DMS 273 treated with DMSO at 0.1 percent for 48 hours (cell line): ENCODE measurements at regions not wholly inside any gene's neighbourhood (a gene's known extent, or its start where the extent isn't known, plus 50 kb on each side); places are given as distances from the start of the nearest gene placed in this dataset.

Experiments
- DNase-seq: peaks from one replicate; lab custom pipeline; 2025; lab: John Stamatoyannopoulos, UW

DNA sequence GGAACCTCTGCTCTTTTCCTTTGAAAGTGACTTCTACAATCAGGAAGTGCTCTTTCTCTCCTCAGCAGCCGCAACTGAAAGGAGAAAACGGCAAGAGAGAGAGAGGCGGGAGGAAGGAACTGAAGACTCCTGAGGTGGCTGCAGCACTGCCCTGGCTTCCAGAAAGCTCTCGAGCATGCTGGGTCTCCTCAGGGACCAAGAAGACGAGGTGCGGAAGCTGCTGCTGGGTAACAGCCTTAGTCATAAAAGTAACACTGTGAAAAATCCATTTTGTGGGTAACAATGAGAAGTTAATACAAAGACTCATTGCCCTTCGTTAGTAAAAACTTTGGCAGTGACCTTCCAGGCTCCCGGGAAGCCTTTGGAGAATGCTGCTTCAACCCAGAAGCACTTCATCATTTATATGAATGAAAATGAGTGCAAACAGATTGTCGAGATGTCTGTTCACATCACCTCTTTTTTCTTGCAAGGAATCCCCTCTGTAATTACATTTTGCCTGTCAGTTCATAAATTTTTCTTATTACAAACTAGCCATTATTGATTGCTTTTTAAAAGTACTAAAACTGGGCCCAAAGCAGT is 473.4 kb downstream of the SOX6 start:
- DNase-seq, result no peak

DNA sequence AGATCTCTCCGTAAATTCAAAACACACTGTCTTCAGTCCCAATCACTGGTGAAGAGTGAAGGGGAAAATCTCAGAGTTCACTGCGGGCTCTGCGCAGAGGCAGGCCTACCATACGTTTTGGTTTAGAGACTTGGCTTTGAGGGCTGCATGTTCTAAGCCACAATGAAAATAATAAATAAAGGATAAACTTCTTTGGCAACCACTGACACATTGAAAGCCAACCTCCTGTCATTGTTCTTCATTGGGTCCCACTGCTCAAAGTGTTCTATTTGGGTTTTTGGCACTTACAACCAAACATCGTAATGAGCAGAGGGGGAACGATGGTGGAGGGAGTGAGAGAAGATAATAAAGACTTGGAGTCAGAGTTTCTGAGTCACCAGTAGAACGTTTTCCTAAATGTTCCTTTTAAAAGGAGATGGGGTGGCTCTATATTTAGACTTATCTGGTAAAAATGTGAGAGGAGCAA is 472.9 kb downstream of the SOX6 start:
- no peak for DNase-seq

DNA sequence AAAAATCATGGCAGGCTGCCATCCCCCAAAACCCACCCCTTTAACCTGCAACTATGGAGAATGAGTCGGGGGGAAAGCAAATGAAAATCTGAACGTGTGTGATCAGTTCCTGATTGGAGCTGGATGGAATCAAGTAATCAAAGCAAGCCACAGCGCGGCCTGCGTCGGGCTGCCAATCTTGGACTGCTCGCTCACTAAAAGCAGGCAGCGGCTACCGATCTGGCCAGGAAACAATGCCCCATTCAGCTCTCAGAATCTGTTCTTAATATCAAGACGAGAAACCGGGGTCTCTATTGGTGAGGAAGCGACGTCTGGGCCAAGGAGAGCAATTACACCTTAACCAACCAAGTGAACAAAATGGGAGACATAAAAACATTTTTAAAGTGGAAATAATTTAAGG is 472.2 kb downstream of the SOX6 start:
- DNase-seq, result no peak

DNA sequence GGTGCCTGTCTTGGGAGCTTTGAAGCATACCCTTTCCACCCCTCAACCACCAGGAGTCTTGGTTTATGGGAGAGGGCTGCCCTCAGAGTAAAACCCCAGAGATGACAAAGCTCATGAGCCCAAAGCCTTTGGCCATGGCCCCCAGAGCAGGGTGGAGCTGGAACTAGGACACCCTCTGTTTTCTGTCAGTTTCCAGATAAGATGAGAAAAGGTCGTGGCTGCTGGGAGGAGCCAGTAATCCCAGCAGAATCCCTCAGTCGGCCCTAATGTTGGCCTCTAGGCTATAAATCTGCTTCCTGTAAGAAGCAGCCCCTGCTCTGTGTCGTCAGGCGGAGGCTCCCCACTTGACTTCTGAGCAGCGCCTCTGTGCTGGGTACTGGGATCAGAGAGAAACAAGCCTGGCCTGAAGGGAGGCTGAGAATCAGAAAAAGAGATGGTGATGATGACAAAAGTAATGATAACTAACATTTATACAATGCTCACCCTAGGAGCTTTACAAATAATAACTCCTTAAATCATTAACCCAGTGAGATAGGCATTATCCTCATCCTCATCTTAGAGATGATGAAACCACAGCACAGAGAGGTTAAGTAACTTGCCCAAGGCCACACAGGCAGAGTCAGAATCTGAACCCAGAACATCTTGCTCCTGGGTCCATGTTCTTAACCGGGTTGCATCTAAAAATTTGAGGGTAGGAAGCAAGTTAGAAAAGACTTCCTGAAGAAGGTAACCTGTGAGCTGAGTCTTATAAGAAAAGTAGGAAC is 471.4 kb downstream of the SOX6 start:
- no peak for DNase-seq

DNA sequence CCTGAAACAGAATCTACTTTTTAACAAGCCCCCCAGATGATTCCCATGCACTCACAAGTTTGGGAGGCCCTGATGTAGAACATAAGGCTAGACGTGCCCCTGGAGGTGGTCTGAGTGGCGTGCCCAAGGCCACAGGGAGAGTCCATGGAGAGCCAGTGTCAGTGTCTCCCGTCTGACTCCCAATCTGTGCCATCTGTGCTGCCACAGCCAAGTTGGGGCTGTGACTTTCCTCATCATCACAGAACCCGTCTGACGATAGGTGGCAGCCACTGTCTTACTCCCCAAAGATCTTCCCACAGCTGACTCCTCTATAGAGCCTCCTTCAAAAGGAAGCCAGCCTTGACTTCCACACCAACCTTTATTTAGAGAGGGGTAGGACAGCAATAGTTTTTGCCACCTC is 470.5 kb downstream of the SOX6 start:
- no peak for DNase-seq

DNA sequence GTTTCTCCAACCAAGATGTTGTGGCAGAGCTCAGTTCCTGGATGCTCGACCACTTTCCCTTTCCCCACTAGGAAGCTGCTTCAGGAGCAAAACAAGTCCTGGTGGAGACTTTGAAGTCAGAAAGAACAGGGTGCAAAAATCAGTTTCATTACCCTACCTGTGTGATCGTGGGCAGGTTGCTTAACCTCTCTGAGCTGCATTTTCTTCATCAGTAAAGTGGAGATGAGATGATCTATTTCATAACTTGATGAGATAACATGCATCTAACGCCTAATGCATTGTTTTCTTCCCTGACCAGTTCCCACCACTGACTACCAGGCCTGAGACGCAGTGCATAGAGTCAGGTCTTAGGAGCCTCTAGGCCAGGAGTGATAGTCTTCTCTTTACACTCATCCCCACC is 470.0 kb downstream of the SOX6 start:
- DNase-seq, result no peak

DNA sequence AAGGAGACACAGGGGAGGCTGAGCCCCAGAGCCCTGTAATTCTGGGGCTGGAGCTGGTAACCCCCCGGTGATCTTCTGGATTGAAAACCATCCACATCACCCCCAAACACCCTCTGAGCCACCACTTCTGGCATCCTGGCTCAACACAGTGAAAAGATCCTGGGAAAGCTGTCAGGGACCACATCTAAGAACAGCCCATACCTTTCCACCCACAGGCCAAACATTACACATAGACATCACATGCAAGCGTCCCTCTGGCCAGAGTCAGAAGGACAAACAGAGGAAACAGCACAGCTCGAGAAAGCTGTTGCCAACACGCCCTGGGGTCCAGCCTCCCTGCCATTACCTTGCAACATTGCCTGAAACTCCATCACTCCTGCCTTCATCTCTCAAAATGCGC is 469.5 kb downstream of the SOX6 start:
- DNase-seq, result no peak

DNA sequence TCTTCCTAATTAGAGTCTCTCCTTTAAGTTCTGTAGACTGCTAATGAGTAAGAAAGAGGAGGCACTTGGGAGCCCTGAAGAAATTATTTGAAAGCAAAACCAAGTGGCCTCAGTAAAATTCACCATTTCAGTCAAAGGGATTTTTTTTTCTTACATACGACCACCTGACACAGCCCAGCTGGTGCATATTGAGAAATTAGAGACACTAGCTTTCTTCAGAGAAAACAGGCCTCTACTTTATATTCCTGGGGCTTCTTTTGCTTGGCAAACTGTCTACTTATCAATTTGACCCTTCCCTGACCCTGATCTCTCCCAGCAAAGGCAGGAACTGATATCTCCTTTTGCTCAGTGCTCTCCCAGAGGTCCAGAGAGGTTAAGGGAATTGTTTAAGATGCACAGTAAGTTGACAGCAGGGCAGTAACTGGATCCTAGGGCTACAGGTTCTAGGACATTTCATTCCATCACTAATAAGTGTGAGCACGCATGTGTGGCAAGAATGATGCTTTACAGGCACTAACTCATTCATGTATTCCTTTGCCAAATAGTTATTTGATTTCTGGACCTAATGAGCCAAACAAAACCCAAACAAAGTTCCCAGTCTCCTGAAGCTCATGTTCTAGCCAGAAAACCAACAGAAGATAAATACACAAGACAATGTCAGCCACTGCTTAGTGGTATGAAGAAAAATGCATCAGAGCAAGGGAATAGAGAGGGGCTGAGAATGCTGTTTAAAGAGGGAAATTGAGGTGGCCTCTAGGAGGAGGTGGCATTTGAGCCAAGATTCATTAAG is 467.6 kb downstream of the SOX6 start:
- no peak for DNase-seq

DNA sequence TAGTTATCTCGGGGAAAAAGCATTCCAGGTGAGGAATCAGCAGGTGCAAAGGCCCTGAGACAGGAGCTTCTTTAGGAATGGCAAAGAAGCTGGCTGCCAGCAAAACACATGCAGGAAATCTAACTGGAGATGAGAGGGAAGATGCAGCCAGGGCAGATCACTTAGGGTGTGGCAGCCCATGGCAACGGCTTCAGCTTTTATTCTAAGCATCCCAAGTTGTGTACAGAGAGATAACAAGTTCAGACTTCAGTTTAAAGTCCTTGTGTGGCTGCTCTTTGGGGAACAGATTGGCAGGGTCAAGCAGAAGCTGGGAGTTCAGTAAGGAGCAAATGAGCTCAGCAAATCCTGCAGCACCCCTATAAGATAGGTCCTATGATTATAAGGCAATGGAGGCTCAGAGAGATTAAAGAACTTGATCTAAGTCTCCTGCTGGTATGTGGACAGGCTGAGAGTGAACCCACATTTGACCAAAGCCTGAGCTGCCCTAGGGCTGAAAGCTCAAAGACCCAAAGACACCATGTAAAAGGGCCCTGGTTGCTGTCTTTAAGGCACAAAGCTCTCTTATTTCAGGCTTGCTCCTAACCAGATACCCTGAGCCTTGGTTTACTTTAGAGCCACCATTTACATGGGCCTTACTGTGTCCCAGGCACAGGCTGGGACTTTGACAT is 466.8 kb downstream of the SOX6 start:
- no peak for DNase-seq

DNA sequence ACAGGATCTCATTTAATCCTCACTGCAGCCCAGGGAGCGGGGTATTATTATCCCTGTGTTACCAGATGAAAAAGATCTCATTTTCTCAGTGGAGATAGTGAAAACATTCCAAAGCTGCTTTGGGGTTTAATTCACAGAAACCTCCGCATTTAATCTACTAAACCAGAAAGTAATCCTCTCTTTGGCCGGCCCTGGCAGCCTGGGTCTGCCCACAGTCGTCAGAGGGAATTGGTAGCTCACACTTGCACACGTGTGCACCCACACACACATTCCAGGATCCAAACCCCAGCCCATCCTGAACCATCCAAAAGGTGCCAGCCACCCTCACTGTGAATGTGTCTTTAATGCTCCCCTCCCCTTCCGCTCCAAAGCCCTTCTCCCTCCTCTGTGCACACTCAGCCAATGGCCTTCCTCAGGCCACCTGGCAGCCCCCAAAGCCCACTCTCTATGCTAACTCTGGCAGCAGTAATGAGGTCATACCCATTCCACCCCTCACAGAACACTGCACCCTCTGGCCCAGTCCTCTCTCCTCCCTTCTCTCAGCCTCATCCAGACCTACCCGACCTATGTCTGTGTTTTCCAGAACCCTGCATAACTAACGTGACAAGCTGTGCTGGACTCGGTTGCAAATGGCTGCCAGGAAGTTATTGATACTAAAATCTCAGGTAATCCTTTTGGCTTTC is 466.2 kb downstream of the SOX6 start:
- no peak for DNase-seq

DNA sequence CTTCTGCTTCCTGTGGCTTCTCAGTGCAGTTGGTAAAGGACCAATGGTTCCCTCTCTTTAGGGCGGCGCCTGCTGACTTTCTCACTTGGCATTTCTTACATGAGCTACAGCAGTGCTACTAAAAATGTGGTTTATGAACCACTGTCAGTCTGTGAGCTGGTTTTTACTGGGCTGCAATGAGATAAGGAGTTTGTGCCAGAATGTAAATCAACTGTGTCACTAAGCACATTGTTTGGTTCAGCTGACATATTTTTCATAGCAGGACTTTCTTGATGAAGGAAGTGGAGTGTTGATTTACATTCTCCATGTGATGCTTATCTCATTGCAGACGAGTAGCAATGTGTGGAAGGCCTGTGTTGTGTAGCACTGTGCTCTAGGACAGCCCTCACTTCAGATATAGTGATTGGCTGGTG is 463.3 kb downstream of the SOX6 start:
- DNase-seq, result no peak

DNA sequence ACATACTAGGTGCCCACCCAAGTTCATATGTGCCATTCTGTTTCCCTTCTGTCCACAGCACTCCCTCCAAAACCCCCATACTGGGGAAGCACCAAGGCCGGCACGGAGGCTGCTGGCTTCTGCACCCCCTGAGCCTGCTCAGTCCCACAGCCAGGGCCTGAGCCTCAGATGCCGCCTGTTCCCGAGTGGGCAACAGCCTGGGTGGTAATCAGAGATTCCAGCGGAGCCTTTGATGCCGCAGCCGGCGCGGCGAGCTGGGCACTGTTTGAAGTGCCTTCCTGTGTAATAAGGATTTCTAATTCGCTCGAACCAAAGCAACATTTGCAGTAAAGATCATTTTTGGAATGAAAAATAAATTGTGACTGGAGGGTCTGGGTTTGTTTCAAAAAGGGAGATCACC is 460.3 kb downstream of the SOX6 start:
- no peak for DNase-seq

DNA sequence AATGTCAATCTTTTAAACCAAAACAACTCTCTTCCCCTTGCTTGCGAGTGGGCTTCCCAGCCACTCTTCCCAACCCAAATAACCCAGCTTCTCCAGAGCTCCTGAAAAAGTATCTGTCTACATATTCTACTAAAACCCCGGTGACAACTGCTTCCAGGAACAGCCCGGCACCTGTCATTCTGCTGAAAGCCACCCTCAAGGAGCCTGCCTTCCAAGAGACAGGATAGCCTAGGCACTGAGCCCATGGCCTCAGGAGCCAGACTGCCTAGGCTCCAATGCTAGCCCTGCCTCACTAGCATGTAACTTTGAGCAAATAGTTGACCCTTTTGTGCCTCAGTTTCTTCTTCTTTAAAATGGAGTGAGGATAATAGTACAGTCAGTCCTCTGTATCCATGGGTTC is 459.8 kb downstream of the SOX6 start:
- no peak for DNase-seq

DNA sequence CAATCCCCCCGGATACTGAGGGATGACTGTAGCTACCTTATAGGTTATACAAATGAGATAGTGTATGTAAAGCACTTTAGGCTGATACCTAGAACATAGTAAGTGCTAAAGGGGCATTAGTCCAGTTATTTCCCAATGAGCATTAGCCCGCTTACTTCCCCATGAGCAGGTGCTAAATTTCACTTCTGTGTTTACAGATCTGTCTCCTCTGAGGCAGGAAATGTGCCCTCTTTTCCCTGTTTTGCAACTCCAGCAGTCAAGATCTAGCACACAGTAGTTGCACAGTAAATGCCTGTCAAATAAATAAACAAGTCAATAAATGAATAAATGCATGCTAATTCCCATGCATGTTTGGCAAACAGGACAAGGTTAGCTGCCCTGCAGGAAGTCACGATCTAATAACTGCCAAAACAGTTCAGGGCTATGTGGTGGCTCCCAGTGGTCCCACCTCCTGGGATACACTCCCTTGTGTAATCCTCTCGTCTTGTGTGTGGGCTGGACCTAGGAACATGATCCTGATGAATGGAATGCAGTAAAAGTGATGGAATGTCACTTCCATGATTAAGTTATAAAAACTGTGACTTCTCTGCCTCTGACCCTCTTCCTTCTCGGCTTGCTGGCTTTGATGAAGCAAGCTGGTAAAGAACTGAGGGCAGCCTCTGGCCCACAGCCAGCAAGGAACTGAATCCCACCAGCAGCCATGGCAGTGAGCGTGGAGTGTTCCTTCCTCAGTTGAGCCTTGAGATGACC is 459.0 kb downstream of the SOX6 start:
- no peak for DNase-seq

DNA sequence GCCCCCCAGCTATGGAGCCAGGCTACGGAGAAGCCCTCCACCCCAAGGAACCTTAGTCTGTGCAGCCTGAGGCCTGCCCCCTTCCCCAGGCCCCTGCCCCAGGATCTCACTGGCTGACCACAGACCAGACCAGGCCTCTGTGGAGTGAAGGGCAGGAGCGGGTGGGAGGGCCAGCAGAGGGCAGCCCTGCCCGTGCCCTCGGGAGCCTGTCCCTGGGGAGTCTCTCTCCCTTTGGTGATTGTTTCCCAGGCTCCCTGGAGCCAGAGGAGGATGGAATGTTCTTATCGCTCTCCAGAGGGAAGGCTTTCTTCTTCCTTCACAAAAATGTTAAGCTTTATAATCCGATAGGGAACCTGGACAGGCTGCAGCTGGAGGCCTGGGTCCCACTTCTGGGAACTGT is 455.3 kb downstream of the SOX6 start:
- DNase-seq, result no peak

DNA sequence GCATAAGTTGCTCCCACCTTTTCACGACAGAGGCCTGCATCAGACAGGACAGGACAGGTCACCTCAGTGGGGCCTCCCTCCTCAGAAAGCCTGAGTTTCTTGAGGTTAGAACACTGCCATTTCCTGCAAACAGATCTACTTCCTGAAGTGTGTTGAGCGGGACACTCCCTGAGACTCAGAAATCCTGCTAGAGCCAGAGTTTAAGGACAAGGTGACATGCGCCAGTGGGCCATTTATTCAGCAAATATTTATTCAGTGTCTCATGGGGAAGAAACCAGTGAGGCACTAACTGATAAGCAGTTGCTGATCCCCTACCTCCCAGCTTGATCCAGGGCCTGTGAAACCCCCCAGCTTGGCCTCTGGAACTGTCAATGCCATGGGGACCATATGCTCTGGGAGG is 454.6 kb downstream of the SOX6 start:
- no peak for DNase-seq

DNA sequence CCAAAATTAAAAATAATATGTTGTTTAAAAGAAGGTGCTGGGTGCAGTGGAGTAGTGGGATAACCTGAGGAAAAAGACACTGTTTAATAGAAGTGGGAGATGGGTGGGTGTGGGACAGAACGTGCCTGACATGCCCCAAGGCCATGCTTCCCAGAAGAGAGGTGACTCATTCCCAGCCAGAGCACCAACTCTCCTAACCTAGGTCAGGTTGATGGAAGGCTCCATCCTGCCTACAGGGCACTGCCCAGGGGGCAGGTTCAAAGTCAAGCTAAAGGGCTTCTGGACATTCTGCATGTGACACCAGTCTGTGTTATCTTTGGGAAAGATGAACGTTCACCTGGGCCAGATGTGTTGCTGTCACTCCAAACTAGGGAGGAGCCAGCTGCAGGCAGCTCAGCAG is 453.1 kb downstream of the SOX6 start:
- no peak for DNase-seq

DNA sequence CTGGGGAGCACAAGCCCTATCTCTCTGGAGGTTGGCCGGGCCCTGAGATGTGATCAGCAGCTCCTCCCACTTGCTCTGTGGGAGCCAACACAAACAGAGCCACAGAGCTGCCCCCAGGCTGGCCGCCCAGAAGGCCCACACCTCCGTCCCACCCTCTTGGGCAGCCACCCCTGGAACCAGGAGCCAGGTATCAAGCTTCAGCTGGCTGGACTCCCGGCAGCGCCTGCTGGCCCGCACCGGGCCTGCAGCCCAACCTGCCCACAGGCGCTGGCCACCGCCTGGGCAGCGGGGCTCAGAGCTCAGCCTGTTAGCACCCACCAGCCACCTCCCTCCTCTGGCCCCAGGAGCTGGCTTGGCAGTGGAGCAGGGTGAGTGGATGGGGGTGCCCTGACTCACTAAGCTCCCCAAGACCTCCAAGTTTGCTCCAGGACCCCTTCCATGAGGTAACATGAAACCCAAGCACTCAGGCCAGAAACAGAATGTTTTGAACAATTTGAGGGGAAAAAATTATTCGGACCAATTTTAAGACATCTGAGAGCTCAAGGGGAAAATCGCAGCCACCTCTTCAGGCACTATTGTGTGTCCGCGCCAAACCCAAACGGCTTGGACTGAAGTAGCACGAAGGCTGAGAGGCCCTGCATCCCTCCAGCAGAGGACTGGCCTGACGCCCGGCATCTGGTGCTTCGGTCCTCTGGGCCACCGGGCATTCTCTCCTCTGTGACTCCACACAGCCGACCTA is 450.8 kb downstream of the SOX6 start:
- no peak for DNase-seq

DNA sequence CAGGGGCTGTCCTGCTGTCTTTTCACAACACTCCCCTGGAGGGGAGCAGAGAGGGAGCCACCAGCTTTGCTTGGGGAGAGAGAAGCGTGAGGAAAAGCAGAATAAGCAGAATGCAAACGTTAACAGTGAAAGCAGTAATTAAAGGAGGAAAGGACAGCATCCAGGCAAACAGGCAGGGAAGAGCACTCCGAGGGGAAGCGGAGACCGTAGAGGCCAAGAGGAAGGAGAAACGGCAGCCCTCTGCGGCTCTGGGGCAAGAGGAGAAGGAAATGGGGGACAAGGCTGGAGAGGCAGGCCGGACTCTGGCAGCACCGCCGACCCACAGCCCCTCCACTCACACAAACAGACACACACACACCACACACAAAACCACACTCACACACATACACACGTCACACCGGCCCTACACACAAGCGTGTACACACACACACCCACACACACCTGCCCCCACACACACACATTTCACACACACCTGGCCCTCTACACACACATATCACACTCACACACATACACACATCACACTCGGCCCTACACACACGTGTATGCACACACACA is 449.8 kb downstream of the SOX6 start:
- no peak for DNase-seq

DNA sequence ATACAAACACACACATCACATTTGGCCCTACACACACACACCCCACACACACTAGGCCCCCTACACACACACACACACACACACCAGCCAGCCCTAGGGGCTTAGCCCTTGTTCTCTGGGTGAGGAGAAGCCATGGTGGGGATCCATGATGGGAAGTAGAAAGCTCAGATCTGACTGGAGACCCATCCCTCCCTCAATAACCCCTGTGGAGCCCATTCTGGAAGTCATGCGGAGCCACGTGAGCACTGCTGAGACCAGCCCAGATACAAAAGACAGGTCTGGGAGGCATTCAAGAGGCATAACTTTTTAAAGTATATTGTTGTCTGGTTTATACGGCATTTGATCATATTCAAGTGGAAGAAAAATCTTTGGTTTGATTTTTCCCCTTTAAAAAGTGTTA is 448.5 kb downstream of the SOX6 start:
- no peak for DNase-seq
